ENCODE measurements at regions not wholly inside any gene's neighbourhood (a gene's known extent, or its start where the extent isn't known, plus 50 kb on each side); places are given as distances from the start of the nearest gene placed in this dataset.
"Not testable (repeated sequence)": the region's sequence is repeated elsewhere in the genome, so short reads cannot be mapped to it uniquely, and the experiment has no call there.

- Histone ChIP-seq H3K36me3 (ENCODE audit: insufficient read depth in 1 of 2, low read depth in 1 of 2) (no peaks in the 10 kb centered on the region), H3K9me3 (peaks cover 3% of the 10 kb centered on the region), H3K4me1 (no peaks in the 10 kb centered on the region), H3K27me3 (ENCODE audit: insufficient read depth in 3 of 3, low read length in 2 of 3) (peaks cover 0 to 3% (median 0%) of the 10 kb centered on the region in 3 donors), H3K27ac (no peak overlapping the region), H3K4me3 (no peak overlapping the region)
- intact Hi-C loops (cut with DNase I): no loop called here
- no peak for DNase-seq
- TF ChIP-seq CTCF (IDR thresholded peaks at IDR 0.05): no peak
- ATAC-seq: no peak
- 13 to 41% (median 25%) methylated on average over 1 of the region's 1 CpG for WGBS, 3 donors
Observed at GRCh38 chrX:13212191-13212651, 107.6 kb downstream of the ATXN3L start.

GRCh38 chrX:13210142-13210541 lies 109.7 kb downstream of the ATXN3L start:
- H3K4me3 ChIP-seq; H3K36me3 ChIP-seq (ENCODE audit: insufficient read depth in 1 of 2, low read depth in 1 of 2); DNase-seq; H3K4me1 ChIP-seq; intact Hi-C loops (cut with DNase I); ATAC-seq; H3K27me3 ChIP-seq (ENCODE audit: insufficient read depth in 3 of 3, low read length in 2 of 3); H3K9me3 ChIP-seq; H3K27ac ChIP-seq: not testable (repeated sequence)
- 81 to 97% (median 97%) methylated on average over 2 to 3 of the region's 3 CpGs for WGBS, 3 donors

- H3K27me3 ChIP-seq (ENCODE audit: insufficient read depth in 3 of 3, low read length in 2 of 3); H3K36me3 ChIP-seq (ENCODE audit: insufficient read depth in 1 of 2, low read depth in 1 of 2); H3K4me3 ChIP-seq; H3K4me1 ChIP-seq; H3K9me3 ChIP-seq; DNase-seq; H3K27ac ChIP-seq; intact Hi-C loops (cut with DNase I); ATAC-seq: not testable (repeated sequence)
- WGBS, 3 donors: 88 to 91% (median 88%) methylated on average over 2 of the region's 2 CpGs
Observed at GRCh38 chrX:13209704-13210103, 110.1 kb downstream of the ATXN3L start.

- no peaks in the 10 kb centered on the region for H3K9me3 ChIP-seq
- ATAC-seq: no peak
- no peak for TF ChIP-seq CTCF (IDR thresholded peaks at IDR 0.05)
- no peaks in the 10 kb centered on the region for H3K4me1 ChIP-seq
- DNase-seq: no peak
- intact Hi-C loops (cut with DNase I): no loop called here
- H3K4me3 ChIP-seq: no peak overlapping the region
- WGBS, 3 donors: 86 to 95% (median 94%) methylated on average over 3 of the region's 3 CpGs
- no peak overlapping the region for H3K27ac ChIP-seq
- H3K27me3 ChIP-seq (ENCODE audit: insufficient read depth in 3 of 3, low read length in 2 of 3): peaks cover 0 to 12% (median 0%) of the 10 kb centered on the region in 3 donors
- no peaks in the 10 kb centered on the region for H3K36me3 ChIP-seq (ENCODE audit: insufficient read depth in 1 of 2, low read depth in 1 of 2)
Observed at GRCh38 chrX:13208281-13208935, 111.4 kb downstream of the ATXN3L start.

- no peak for DNase-seq
- Histone ChIP-seq H3K27ac (no peak overlapping the region), H3K27me3 (ENCODE audit: insufficient read depth in 3 of 3, low read length in 2 of 3) (peaks cover 0 to 9% (median 0%) of the 10 kb centered on the region in 3 donors), H3K4me3 (no peak overlapping the region), H3K9me3 (no peaks in the 10 kb centered on the region), H3K4me1 (no peaks in the 10 kb centered on the region), H3K36me3 (ENCODE audit: insufficient read depth in 1 of 2, low read depth in 1 of 2) (no peaks in the 10 kb centered on the region)
- no peak for ATAC-seq
- TF ChIP-seq CTCF (IDR thresholded peaks at IDR 0.05): no peak
- intact Hi-C loops (cut with DNase I): no loop called here
- 74 to 78% (median 78%) methylated on average over 5 of the region's 5 CpGs for WGBS, 3 donors
Observed at GRCh38 chrX:13203271-13203670, 116.6 kb downstream of the ATXN3L start.

Measured in psoas muscle (tissue), 7 donors.